ENCODE measurements at regions not wholly inside any gene's neighbourhood (a gene's known extent, or its start where the extent isn't known, plus 50 kb on each side); places are given as distances from the start of the nearest gene placed in this dataset.

GRCh38 chr11:104570078-104570701 lies 328.1 kb downstream of the CASP12 start:
- Mint-ChIP-seq H3K4me1 (ENCODE audit: low read depth) (no peaks in the 10 kb centered on the region), H3K27ac (no peak overlapping the region), H3K9me3 (peaks cover 13% of the 10 kb centered on the region), H3K27me3 (no peaks in the 10 kb centered on the region), H3K36me3 (ENCODE audit: low read depth) (no peaks in the 10 kb centered on the region), H3K4me3 (no peak overlapping the region)
- intact Hi-C loops (cut with micrococcal nuclease) = no loop called here

- Mint-ChIP-seq H3K36me3 (ENCODE audit: low read depth) (no peaks in the 10 kb centered on the region), H3K27ac (no peak overlapping the region)
Measured at GRCh38 chr11:104565583-104565961, 332.7 kb downstream of the CASP12 start.

GRCh38 chr11:104564921-104565582 lies 333.2 kb downstream of the CASP12 start:
- no peak overlapping the region for H3K27ac Mint-ChIP-seq
- H3K9me3 Mint-ChIP-seq = peaks cover 19% of the 10 kb centered on the region
- no peaks in the 10 kb centered on the region for H3K36me3 Mint-ChIP-seq (ENCODE audit: low read depth)
- H3K4me1 Mint-ChIP-seq (ENCODE audit: low read depth) = no peaks in the 10 kb centered on the region
- no peak overlapping the region for H3K4me3 Mint-ChIP-seq
- intact Hi-C loops (cut with micrococcal nuclease) = no loop called here
- H3K27me3 Mint-ChIP-seq = no peaks in the 10 kb centered on the region

More at GRCh38 chr11:104565583-104565961, 332.7 kb downstream of the CASP12 start:
- H3K9me3 Mint-ChIP-seq = peaks cover 19% of the 10 kb centered on the region
- intact Hi-C loops (cut with micrococcal nuclease) = no loop called here
- no peaks in the 10 kb centered on the region for H3K4me1 Mint-ChIP-seq (ENCODE audit: low read depth)
- H3K4me3 Mint-ChIP-seq = no peak overlapping the region
- H3K27me3 Mint-ChIP-seq = no peaks in the 10 kb centered on the region

- no peak overlapping the region for H3K27ac Mint-ChIP-seq
- H3K27me3 Mint-ChIP-seq = peaks cover 21% of the 10 kb centered on the region
- H3K36me3 Mint-ChIP-seq (ENCODE audit: low read depth) = no peaks in the 10 kb centered on the region
- intact Hi-C loops (cut with micrococcal nuclease) = no loop called here
- H3K9me3 Mint-ChIP-seq = no peaks in the 10 kb centered on the region
- H3K4me3 Mint-ChIP-seq = no peak overlapping the region
- H3K4me1 Mint-ChIP-seq (ENCODE audit: low read depth) = no peaks in the 10 kb centered on the region
Measured at GRCh38 chr11:104556606-104557301, 341.5 kb downstream of the CASP12 start.

GRCh38 chr11:104549019-104549418 lies 349.2 kb downstream of the CASP12 start:
- H3K27ac Mint-ChIP-seq = no peak overlapping the region
- H3K27me3 Mint-ChIP-seq = peaks cover 6% of the 10 kb centered on the region
- H3K36me3 Mint-ChIP-seq (ENCODE audit: low read depth) = no peaks in the 10 kb centered on the region
- H3K4me1 Mint-ChIP-seq (ENCODE audit: low read depth) = no peaks in the 10 kb centered on the region
- no peak overlapping the region for H3K4me3 Mint-ChIP-seq
- intact Hi-C loops (cut with micrococcal nuclease) = no loop called here
- H3K9me3 Mint-ChIP-seq = no peaks in the 10 kb centered on the region

- intact Hi-C loops (cut with micrococcal nuclease) = no loop called here
Measured at GRCh38 chr11:104547996-104548661, 350.1 kb downstream of the CASP12 start.

GRCh38 chr11:104546501-104546900 lies 351.8 kb downstream of the CASP12 start:
- Mint-ChIP-seq H3K36me3 (ENCODE audit: low read depth) (no peaks in the 10 kb centered on the region), H3K27me3 (peaks cover under 1% of the 10 kb centered on the region), H3K9me3 (no peaks in the 10 kb centered on the region), H3K4me1 (ENCODE audit: low read depth) (no peaks in the 10 kb centered on the region), H3K4me3 (no peak overlapping the region), H3K27ac (no peak overlapping the region)
- intact Hi-C loops (cut with micrococcal nuclease) = no loop called here

More at GRCh38 chr11:104547996-104548661, 350.1 kb downstream of the CASP12 start:
- H3K27me3 Mint-ChIP-seq = peaks cover 6% of the 10 kb centered on the region
- no peaks in the 10 kb centered on the region for H3K36me3 Mint-ChIP-seq (ENCODE audit: low read depth)
- no peak overlapping the region for H3K27ac Mint-ChIP-seq
- no peaks in the 10 kb centered on the region for H3K9me3 Mint-ChIP-seq
- H3K4me1 Mint-ChIP-seq (ENCODE audit: low read depth) = no peaks in the 10 kb centered on the region
- no peak overlapping the region for H3K4me3 Mint-ChIP-seq

- no peaks in the 10 kb centered on the region for H3K4me1 Mint-ChIP-seq (ENCODE audit: low read depth)
- no peak overlapping the region for H3K27ac Mint-ChIP-seq
- H3K4me3 Mint-ChIP-seq = no peak overlapping the region
- no peaks in the 10 kb centered on the region for H3K27me3 Mint-ChIP-seq
- H3K9me3 Mint-ChIP-seq = no peaks in the 10 kb centered on the region
- intact Hi-C loops (cut with micrococcal nuclease) = no loop called here
- H3K36me3 Mint-ChIP-seq (ENCODE audit: low read depth) = no peaks in the 10 kb centered on the region
Measured at GRCh38 chr11:104541701-104542100, 356.6 kb downstream of the CASP12 start.

- H3K27me3 Mint-ChIP-seq = no peaks in the 10 kb centered on the region
- H3K9me3 Mint-ChIP-seq = no peaks in the 10 kb centered on the region
- no peaks in the 10 kb centered on the region for H3K36me3 Mint-ChIP-seq (ENCODE audit: low read depth)
- intact Hi-C loops (cut with micrococcal nuclease) = no loop called here
- peaks cover 5% of the 10 kb centered on the region for H3K4me1 Mint-ChIP-seq (ENCODE audit: low read depth)
- no peak overlapping the region for H3K27ac Mint-ChIP-seq
- H3K4me3 Mint-ChIP-seq = no peak overlapping the region
Measured at GRCh38 chr11:104538313-104538712, 359.9 kb downstream of the CASP12 start.

- no peaks in the 10 kb centered on the region for H3K9me3 Mint-ChIP-seq
- no peaks in the 10 kb centered on the region for H3K36me3 Mint-ChIP-seq (ENCODE audit: low read depth)
- peaks cover 18% of the 10 kb centered on the region for H3K4me1 Mint-ChIP-seq (ENCODE audit: low read depth)
- H3K27me3 Mint-ChIP-seq = no peaks in the 10 kb centered on the region
- H3K4me3 Mint-ChIP-seq = no peak overlapping the region
- intact Hi-C loops (cut with micrococcal nuclease) = loop anchor here (5.0 kb wide), 1 partner anchor 1328 kb away; no protein-coding TSS in a partner anchor
- no peak overlapping the region for H3K27ac Mint-ChIP-seq
Measured at GRCh38 chr11:104534278-104534677, 364.0 kb downstream of the CASP12 start.

- intact Hi-C loops (cut with micrococcal nuclease) = loop anchor here (5.0 kb wide), 1 partner anchor 1330 kb away; no protein-coding TSS in a partner anchor
- no peaks in the 10 kb centered on the region for H3K36me3 Mint-ChIP-seq (ENCODE audit: low read depth)
- no peak overlapping the region for H3K4me3 Mint-ChIP-seq
- no peak overlapping the region for H3K27ac Mint-ChIP-seq
- H3K27me3 Mint-ChIP-seq = no peaks in the 10 kb centered on the region
- H3K4me1 Mint-ChIP-seq (ENCODE audit: low read depth) = peaks cover 18% of the 10 kb centered on the region
- H3K9me3 Mint-ChIP-seq = no peaks in the 10 kb centered on the region
Measured at GRCh38 chr11:104531894-104532293, 366.4 kb downstream of the CASP12 start.

GRCh38 chr11:104531075-104531474 lies 367.1 kb upstream of the PDGFD start:
- intact Hi-C loops (cut with micrococcal nuclease) = loop anchor here (5.0 kb wide), 1 partner anchor 1331 kb away; no protein-coding TSS in a partner anchor
- Mint-ChIP-seq H3K4me3 (no peak overlapping the region), H3K36me3 (ENCODE audit: low read depth) (no peaks in the 10 kb centered on the region), H3K9me3 (no peaks in the 10 kb centered on the region), H3K27me3 (no peaks in the 10 kb centered on the region), H3K4me1 (ENCODE audit: low read depth) (peaks cover 18% of the 10 kb centered on the region), H3K27ac (no peak overlapping the region)

GRCh38 chr11:104529906-104530305 lies 366.0 kb upstream of the PDGFD start:
- intact Hi-C loops (cut with micrococcal nuclease) = loop anchor here (5.0 kb wide), 1 partner anchor 1332 kb away; no protein-coding TSS in a partner anchor
- Mint-ChIP-seq H3K27ac (no peak overlapping the region), H3K36me3 (ENCODE audit: low read depth) (no peaks in the 10 kb centered on the region), H3K27me3 (no peaks in the 10 kb centered on the region), H3K4me3 (no peak overlapping the region), H3K9me3 (no peaks in the 10 kb centered on the region), H3K4me1 (ENCODE audit: low read depth) (peaks cover 18% of the 10 kb centered on the region)

GRCh38 chr11:104529213-104529612 lies 365.3 kb upstream of the PDGFD start:
- no peaks in the 10 kb centered on the region for H3K9me3 Mint-ChIP-seq

More at GRCh38 chr11:104529213-104529612, 365.3 kb upstream of the PDGFD start:
- no peak overlapping the region for H3K4me3 Mint-ChIP-seq
- peaks cover 16% of the 10 kb centered on the region for H3K4me1 Mint-ChIP-seq (ENCODE audit: low read depth)
- no peaks in the 10 kb centered on the region for H3K27me3 Mint-ChIP-seq
- H3K36me3 Mint-ChIP-seq (ENCODE audit: low read depth) = no peaks in the 10 kb centered on the region
- intact Hi-C loops (cut with micrococcal nuclease) = no loop called here
- no peak overlapping the region for H3K27ac Mint-ChIP-seq

All from dendritic cell treated with granulocyte-macrophage colony-stimulating factor and Interleukin-4, amounts not matched to agents 40 ng/mL and 50 ng/mL, for 4 days (primary cell).